ENCODE measurements at regions not wholly inside any gene's neighbourhood (a gene's known extent, or its start where the extent isn't known, plus 50 kb on each side); places are given as distances from the start of the nearest gene placed in this dataset.

- BruUV-seq (replicated peaks): no TSS peak
- ATAC-seq (no peak), DNase-seq (ENCODE audit: low read depth, low spot score) (no peak)
- ChIA-PET CTCF (no interaction called here), POLR2A (no interaction called here)
- H3K27ac ChIP-seq (ENCODE audit: low read length): no peak overlapping the region
- in situ Hi-C loops (cut with HindIII; ENCODE audit: low pct_unique_long_range_greater_than_20kb, low sequenced_read_pairs): no loop called here
- H3K27me3 ChIP-seq (ENCODE audit: control insufficient read depth, insufficient read depth, low read length): peaks cover 2% of the 10 kb centered on the region; the same call in 1 of the 2 replicates
- H3K9me3 ChIP-seq (ENCODE audit: control insufficient read depth, insufficient read depth, low read depth, low read length): no peaks in the 10 kb centered on the region
- intact Hi-C loops (cut with micrococcal nuclease; ENCODE audit: unreplicated experiment): no loop called here
- H3K4me1 ChIP-seq (ENCODE audit: control insufficient read depth, insufficient read depth, low read length): no peaks in the 10 kb centered on the region
- H3K4me3 ChIP-seq (ENCODE audit: low read depth in 2 of 2, low read length in 2 of 2): no peak overlapping the region
- no peaks in the 10 kb centered on the region; the same call in 1 of the 2 replicates for H3K36me3 ChIP-seq (ENCODE audit: control insufficient read depth, insufficient read depth, low read length)
- no peak for TF ChIP-seq TCF7L2 (IDR thresholded peaks at IDR 0.05; ENCODE audit: low read depth, low read length)
- no peak for TF ChIP-seq CTCF (IDR thresholded peaks at IDR 0.05)
- TF ChIP-seq REST (IDR thresholded peaks at IDR 0.05; ENCODE audit: insufficient read depth in 1 of 2, low read depth in 2 of 2, low read length in 1 of 2): no peak
- TF ChIP-seq POLR2AphosphoS5 (IDR thresholded peaks at IDR 0.05; ENCODE audit: low read depth, low read length): no peak
- TF ChIP-seq SIN3A (IDR thresholded peaks at IDR 0.05; ENCODE audit: borderline replicate concordance, insufficient read depth, low read depth, low read length): no peak
Measured at GRCh38 chr2:89767572-89768435, 1076.3 kb downstream of the RPIA start.

- no peaks in the 10 kb centered on the region for H3K36me3 ChIP-seq (ENCODE audit: control insufficient read depth, insufficient read depth, low read length)
- TF ChIP-seq POLR2AphosphoS5 (IDR thresholded peaks at IDR 0.05; ENCODE audit: low read depth, low read length): no peak
- no peak for TF ChIP-seq CTCF (IDR thresholded peaks at IDR 0.05)
- no peak for TF ChIP-seq SIN3A (IDR thresholded peaks at IDR 0.05; ENCODE audit: borderline replicate concordance, insufficient read depth, low read depth, low read length)
- TF ChIP-seq TCF7L2 (IDR thresholded peaks at IDR 0.05; ENCODE audit: low read depth, low read length): no peak
- no peak overlapping the region for H3K4me3 ChIP-seq (ENCODE audit: low read depth in 2 of 2, low read length in 2 of 2)
- CTCF ChIA-PET: no interaction called here
- no peak for ATAC-seq
- BruUV-seq (replicated peaks): no TSS peak
- no peaks in the 10 kb centered on the region for H3K9me3 ChIP-seq (ENCODE audit: control insufficient read depth, insufficient read depth, low read depth, low read length)
- H3K27me3 ChIP-seq (ENCODE audit: control insufficient read depth, insufficient read depth, low read length): no peaks in the 10 kb centered on the region
- no peak for DNase-seq (ENCODE audit: low read depth, low spot score)
- H3K4me1 ChIP-seq (ENCODE audit: control insufficient read depth, insufficient read depth, low read length): no peaks in the 10 kb centered on the region
- H3K27ac ChIP-seq (ENCODE audit: low read length): no peak overlapping the region
- POLR2A ChIA-PET: no interaction called here
- in situ Hi-C loops (cut with HindIII; ENCODE audit: low pct_unique_long_range_greater_than_20kb, low sequenced_read_pairs) (no loop called here), intact Hi-C loops (cut with micrococcal nuclease; ENCODE audit: unreplicated experiment) (no loop called here)
Measured at GRCh38 chr2:89775885-89776284, 1084.4 kb downstream of the RPIA start.

All from Panc1 (cell line).